ENCODE measurements at regions not wholly inside any gene's neighbourhood (a gene's known extent, or its start where the extent isn't known, plus 50 kb on each side); places are given as distances from the start of the nearest gene placed in this dataset.

DNA sequence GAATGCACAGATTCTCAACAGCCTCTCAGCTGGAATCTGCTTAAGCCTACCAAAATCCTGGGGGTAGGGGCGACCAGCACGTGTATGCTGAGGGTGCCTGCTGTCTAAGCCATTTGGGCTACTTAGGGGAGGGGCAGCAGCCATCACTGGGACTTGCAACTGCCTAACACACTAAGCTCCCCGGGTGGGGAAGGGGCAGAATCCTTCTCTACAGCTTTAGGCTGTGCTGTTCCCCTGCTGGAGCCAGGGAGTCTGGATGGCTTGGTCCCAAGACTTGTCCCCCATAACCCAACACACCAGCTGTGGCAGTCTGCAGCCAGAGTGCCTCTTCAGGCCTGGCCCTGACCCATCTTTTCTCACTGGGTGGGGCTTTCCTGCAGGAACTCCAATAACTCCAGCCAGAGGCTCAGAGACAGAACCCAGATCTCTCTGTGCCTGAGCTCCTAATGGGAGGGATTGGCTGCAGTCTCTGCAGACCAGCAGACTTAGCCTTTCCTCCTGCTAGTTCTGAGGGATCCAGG is 305.4 kb upstream of the RND3 start:
- Histone ChIP-seq H3K27me3 (replicated peaks in 1 of 2; ENCODE audit: control insufficient read depth in 2 of 2, extremely low read depth in 1 of 2, insufficient read depth in 2 of 2, low read length in 1 of 2) (no peaks in the 10 kb centered on the region), H3K36me3 (ENCODE audit: control insufficient read depth in 2 of 2, extremely low read depth in 1 of 2, insufficient read depth in 1 of 2, low read length in 1 of 2) (no peaks in the 10 kb centered on the region), H3K4me1 (ENCODE audit: control insufficient read depth in 1 of 2, extremely low read depth in 1 of 2, insufficient read depth in 2 of 2, low read length in 2 of 2) (no peaks in the 10 kb centered on the region), H3K9me3 (no peaks in the 10 kb centered on the region), H3K27ac (ENCODE audit: low read length) (no peak overlapping the region), H3K4me3 (ENCODE audit: control insufficient read depth in 1 of 2, extremely low read depth in 1 of 2, low read length in 1 of 2) (no peak overlapping the region)
- CTCF ChIA-PET, result no interaction called here
- Mint-ChIP-seq H3K9me3 (peaks cover 3 to 9% (median 7%) of the 10 kb centered on the region in 3 donors), H3K27ac (no peak overlapping the region), H3K27me3 (no peaks in the 10 kb centered on the region), H3K36me3 (no peaks in the 10 kb centered on the region), H3K4me1 (no peaks in the 10 kb centered on the region), H3K4me3 (no peak overlapping the region)
- DNase-seq (no peak), ATAC-seq (replicated peaks in 1 of 4) (no peak)
- POLR2A ChIA-PET, result no interaction called here
- 62% methylated on average over 3 of the region's 3 CpGs for WGBS (ENCODE audit: insufficient coverage)

DNA sequence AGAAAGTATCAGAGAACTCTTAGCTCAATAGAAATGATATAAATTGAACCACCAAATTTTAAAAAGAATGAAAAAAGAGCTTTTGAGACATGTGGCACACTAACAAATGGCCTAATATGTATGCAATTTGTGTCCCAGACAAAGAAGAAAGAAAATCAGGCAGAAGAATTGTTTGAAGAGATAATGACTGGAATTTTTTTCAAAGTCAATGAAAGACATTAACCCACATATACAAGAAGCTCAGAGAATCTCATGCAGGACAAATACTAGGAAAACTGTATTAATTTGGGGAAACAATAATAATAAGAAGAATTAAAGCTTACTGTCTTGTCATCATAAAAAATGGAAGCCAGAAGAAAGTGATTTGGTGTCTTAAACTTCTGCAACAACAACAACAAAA is 304.1 kb upstream of the RND3 start:
- ChIA-PET POLR2A (no interaction called here), CTCF (no interaction called here)
- H3K9me3 ChIP-seq, result no peaks in the 10 kb centered on the region
- DNase-seq, result no peak
- H3K27ac ChIP-seq (ENCODE audit: low read length), result no peak overlapping the region
- Mint-ChIP-seq H3K4me3 (no peak overlapping the region), H3K27me3 (no peaks in the 10 kb centered on the region), H3K27ac (no peak overlapping the region), H3K9me3 (peaks cover 3 to 9% (median 7%) of the 10 kb centered on the region in 3 donors), H3K4me1 (no peaks in the 10 kb centered on the region), H3K36me3 (no peaks in the 10 kb centered on the region)
- H3K4me1 ChIP-seq (ENCODE audit: control insufficient read depth in 1 of 2, extremely low read depth in 1 of 2, insufficient read depth in 2 of 2, low read length in 2 of 2), result no peaks in the 10 kb centered on the region
- H3K4me3 ChIP-seq (ENCODE audit: control insufficient read depth in 1 of 2, extremely low read depth in 1 of 2, low read length in 1 of 2), result no peak overlapping the region
- H3K36me3 ChIP-seq (ENCODE audit: control insufficient read depth in 2 of 2, extremely low read depth in 1 of 2, insufficient read depth in 1 of 2, low read length in 1 of 2), result no peaks in the 10 kb centered on the region
- H3K27me3 ChIP-seq (replicated peaks in 1 of 2; ENCODE audit: control insufficient read depth in 2 of 2, extremely low read depth in 1 of 2, insufficient read depth in 2 of 2, low read length in 1 of 2), result no peaks in the 10 kb centered on the region
- ATAC-seq (replicated peaks in 1 of 4), result no peak

DNA sequence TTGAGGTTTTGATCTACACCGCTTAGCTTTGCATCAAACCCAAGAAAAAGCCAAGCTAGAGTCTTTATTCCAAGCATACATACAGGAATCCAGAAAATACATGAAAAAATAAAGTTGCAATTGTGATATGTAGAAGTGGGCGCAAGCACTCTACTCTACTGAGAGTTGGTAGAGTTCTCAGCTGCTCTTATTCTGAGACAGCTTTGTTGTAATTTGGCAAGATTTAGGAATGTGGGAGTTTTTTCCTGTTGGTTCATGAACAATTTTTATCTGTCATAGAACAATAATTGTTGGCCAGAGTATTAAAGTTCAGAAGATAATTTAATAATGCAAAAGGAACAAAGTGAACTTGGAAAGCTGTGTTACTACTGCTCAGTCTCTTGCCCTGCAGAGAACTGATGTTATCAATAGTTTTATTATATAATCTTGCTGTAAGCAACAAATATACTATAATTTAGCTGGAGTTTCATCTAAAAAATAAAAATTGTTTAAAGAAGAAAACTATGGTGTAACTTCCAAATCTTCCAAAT is 302.0 kb upstream of the RND3 start:
- no peak for ATAC-seq (replicated peaks in 1 of 4)

DNA sequence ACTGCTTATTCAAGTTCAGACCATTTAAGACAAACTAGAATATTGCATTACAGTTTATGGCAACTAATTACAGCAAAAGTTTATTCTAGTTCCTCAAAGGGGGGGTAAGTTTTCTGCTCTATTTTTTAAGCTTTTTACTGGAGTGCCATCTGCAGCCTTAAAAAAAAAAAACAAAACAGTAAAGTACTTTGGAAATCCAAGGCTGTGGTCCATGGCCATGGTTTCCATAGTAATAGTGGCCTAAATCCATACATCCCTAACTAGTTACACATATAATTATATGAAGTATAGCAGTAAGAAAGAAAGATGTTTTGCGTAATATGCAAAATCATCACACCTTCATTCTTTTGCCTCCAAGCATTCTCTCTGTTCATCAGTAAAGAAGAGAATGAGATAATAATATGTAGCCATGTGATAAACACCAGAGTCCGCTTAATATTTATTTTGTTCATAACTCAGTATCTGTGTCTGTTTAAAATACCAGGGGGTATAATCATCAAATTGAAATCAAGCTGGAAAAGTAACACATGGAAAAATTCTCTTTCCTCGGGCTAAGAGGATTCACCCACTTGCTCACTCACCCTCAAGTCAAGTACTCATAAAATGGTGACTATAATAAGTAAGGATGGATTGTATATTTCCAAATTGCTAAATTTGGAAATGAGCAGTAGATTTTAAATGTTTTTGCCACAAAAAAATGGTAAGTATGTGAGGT is 301.1 kb upstream of the RND3 start:
- peaks cover 0 to 7% (median 3%) of the 10 kb centered on the region in 3 donors for H3K9me3 Mint-ChIP-seq
- ChIA-PET CTCF (no interaction called here), POLR2A (no interaction called here)
- no peaks in the 10 kb centered on the region for H3K27me3 ChIP-seq (replicated peaks in 1 of 2; ENCODE audit: control insufficient read depth in 2 of 2, extremely low read depth in 1 of 2, insufficient read depth in 2 of 2, low read length in 1 of 2)
- H3K4me3 ChIP-seq (ENCODE audit: control insufficient read depth in 1 of 2, extremely low read depth in 1 of 2, low read length in 1 of 2), result no peak overlapping the region
- no peak for DNase-seq
- no peaks in the 10 kb centered on the region for H3K4me1 Mint-ChIP-seq
- no peak overlapping the region for H3K27ac ChIP-seq (ENCODE audit: low read length)
- no peaks in the 10 kb centered on the region for H3K9me3 ChIP-seq
- no peak overlapping the region for H3K4me3 Mint-ChIP-seq
- no peaks in the 10 kb centered on the region for H3K27me3 Mint-ChIP-seq
- H3K36me3 Mint-ChIP-seq, result no peaks in the 10 kb centered on the region
- H3K4me1 ChIP-seq (ENCODE audit: control insufficient read depth in 1 of 2, extremely low read depth in 1 of 2, insufficient read depth in 2 of 2, low read length in 2 of 2), result no peaks in the 10 kb centered on the region
- no peaks in the 10 kb centered on the region for H3K36me3 ChIP-seq (ENCODE audit: control insufficient read depth in 2 of 2, extremely low read depth in 1 of 2, insufficient read depth in 1 of 2, low read length in 1 of 2)
- H3K27ac Mint-ChIP-seq, result no peak overlapping the region
- WGBS (ENCODE audit: insufficient coverage), result no CpG with 5 or more reads among the region's 3 CpGs
- no peak for ATAC-seq (replicated peaks in 1 of 4)

More for the DNA sequence above, 302.0 kb upstream of the RND3 start:
- ChIA-PET CTCF (no interaction called here), POLR2A (interaction anchor here in 1 of 2 donors (0.6 kb wide), 1 partner anchor 11 kb away, joined by 3 read pairs; no protein-coding TSS in a partner anchor)
- H3K9me3 Mint-ChIP-seq, result peaks cover under 1 to 7% (median 3%) of the 10 kb centered on the region in 3 donors
- no peak overlapping the region for H3K4me3 Mint-ChIP-seq
- Histone ChIP-seq H3K27me3 (replicated peaks in 1 of 2; ENCODE audit: control insufficient read depth in 2 of 2, extremely low read depth in 1 of 2, insufficient read depth in 2 of 2, low read length in 1 of 2) (no peaks in the 10 kb centered on the region), H3K9me3 (no peaks in the 10 kb centered on the region), H3K36me3 (ENCODE audit: control insufficient read depth in 2 of 2, extremely low read depth in 1 of 2, insufficient read depth in 1 of 2, low read length in 1 of 2) (no peaks in the 10 kb centered on the region), H3K4me3 (ENCODE audit: control insufficient read depth in 1 of 2, extremely low read depth in 1 of 2, low read length in 1 of 2) (no peak overlapping the region), H3K27ac (ENCODE audit: low read length) (no peak overlapping the region), H3K4me1 (ENCODE audit: control insufficient read depth in 1 of 2, extremely low read depth in 1 of 2, insufficient read depth in 2 of 2, low read length in 2 of 2) (no peaks in the 10 kb centered on the region)
- no CpG with 5 or more reads among the region's 2 CpGs for WGBS (ENCODE audit: insufficient coverage)
- H3K27ac Mint-ChIP-seq, result no peak overlapping the region
- no peaks in the 10 kb centered on the region for H3K36me3 Mint-ChIP-seq
- H3K27me3 Mint-ChIP-seq, result no peaks in the 10 kb centered on the region
- no peaks in the 10 kb centered on the region for H3K4me1 Mint-ChIP-seq
- DNase-seq, result no peak

DNA sequence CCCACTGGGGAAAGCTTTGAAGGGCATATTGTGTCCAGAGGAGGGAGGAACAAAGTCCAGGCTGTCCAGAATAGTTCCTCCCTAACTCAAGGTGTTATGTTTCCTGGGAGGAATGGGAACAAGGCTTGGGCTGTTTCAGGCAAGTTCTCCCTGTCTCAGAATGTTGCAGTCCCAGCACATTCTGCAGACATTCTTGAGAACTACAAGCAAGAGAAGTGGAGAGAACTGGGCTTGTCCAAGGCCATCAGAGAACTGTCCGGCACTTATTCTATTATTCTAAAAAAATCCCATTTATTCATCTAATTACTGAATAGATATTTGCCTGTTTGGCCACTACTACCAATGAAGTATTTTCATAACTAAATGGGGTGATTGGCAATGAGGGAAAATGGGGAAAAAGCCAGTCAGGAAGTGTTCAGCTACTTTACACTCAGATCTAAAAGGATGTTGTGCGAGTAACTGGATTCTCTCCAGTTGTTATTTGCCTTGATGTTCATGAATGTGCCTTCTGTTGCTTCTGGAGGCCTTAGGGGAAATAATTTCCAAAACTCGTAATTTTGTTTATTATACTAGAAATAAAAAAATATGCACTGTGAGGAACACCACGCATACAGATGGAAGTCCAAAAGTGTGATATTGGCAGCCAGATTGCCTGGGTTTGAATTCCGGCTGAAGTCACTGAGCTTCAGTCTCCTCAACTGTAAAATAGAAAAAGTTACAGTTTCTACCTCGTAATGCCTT is 300.1 kb upstream of the RND3 start:
- H3K4me3 ChIP-seq (ENCODE audit: control insufficient read depth in 1 of 2, extremely low read depth in 1 of 2, low read length in 1 of 2), result no peak overlapping the region
- Mint-ChIP-seq H3K27me3 (no peaks in the 10 kb centered on the region), H3K9me3 (peaks cover 0 to 7% (median 3%) of the 10 kb centered on the region in 3 donors), H3K36me3 (no peaks in the 10 kb centered on the region), H3K4me3 (no peak overlapping the region), H3K27ac (no peak overlapping the region), H3K4me1 (no peaks in the 10 kb centered on the region)
- H3K36me3 ChIP-seq (ENCODE audit: control insufficient read depth in 2 of 2, extremely low read depth in 1 of 2, insufficient read depth in 1 of 2, low read length in 1 of 2), result no peaks in the 10 kb centered on the region
- CTCF ChIA-PET, result no interaction called here
- ATAC-seq (replicated peaks in 1 of 4) (no peak), DNase-seq (no peak)
- no peaks in the 10 kb centered on the region for H3K4me1 ChIP-seq (ENCODE audit: control insufficient read depth in 1 of 2, extremely low read depth in 1 of 2, insufficient read depth in 2 of 2, low read length in 2 of 2)
- H3K27ac ChIP-seq (ENCODE audit: low read length), result no peak overlapping the region
- POLR2A ChIA-PET, result no interaction called here
- no peaks in the 10 kb centered on the region for H3K9me3 ChIP-seq
- WGBS (ENCODE audit: insufficient coverage), result no CpG with 5 or more reads among the region's 6 CpGs
- H3K27me3 ChIP-seq (replicated peaks in 1 of 2; ENCODE audit: control insufficient read depth in 2 of 2, extremely low read depth in 1 of 2, insufficient read depth in 2 of 2, low read length in 1 of 2), result no peaks in the 10 kb centered on the region

DNA sequence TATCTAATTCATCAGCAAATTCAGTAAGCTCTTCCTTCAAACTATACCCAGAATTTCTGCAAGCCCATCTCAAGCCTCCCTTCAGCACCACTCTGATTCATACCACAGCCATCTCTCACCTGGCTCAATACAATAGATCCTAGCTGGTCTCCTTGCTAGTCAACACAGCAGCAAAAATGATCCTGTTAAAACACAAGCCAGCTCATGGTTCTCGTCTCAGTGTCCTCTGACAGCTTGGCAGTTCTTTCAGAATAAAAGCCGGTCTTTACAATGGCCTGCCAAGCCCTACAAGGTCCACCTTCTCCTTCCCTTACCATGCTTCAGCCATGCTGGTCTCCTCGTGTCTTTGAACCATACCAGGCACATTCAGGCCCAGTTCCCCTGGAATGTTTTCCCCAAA is 296.9 kb upstream of the RND3 start:
- ATAC-seq (replicated peaks in 1 of 4), result no peak
- DNase-seq, result no peak
- ChIA-PET POLR2A (no interaction called here), CTCF (no interaction called here)
- H3K27ac ChIP-seq (ENCODE audit: low read length), result no peak overlapping the region
- no peaks in the 10 kb centered on the region for H3K27me3 Mint-ChIP-seq
- H3K4me3 Mint-ChIP-seq, result no peak overlapping the region
- no peaks in the 10 kb centered on the region for H3K36me3 ChIP-seq (ENCODE audit: control insufficient read depth in 2 of 2, extremely low read depth in 1 of 2, insufficient read depth in 1 of 2, low read length in 1 of 2)
- H3K4me1 Mint-ChIP-seq, result no peaks in the 10 kb centered on the region
- WGBS (ENCODE audit: insufficient coverage), result 59% methylated on average over 3 of the region's 3 CpGs
- H3K36me3 Mint-ChIP-seq, result no peaks in the 10 kb centered on the region
- H3K27ac Mint-ChIP-seq, result no peak overlapping the region
- no peak overlapping the region for H3K4me3 ChIP-seq (ENCODE audit: control insufficient read depth in 1 of 2, extremely low read depth in 1 of 2, low read length in 1 of 2)
- H3K9me3 Mint-ChIP-seq, result no peaks in the 10 kb centered on the region
- no peaks in the 10 kb centered on the region for H3K27me3 ChIP-seq (replicated peaks in 1 of 2; ENCODE audit: control insufficient read depth in 2 of 2, extremely low read depth in 1 of 2, insufficient read depth in 2 of 2, low read length in 1 of 2)
- no peaks in the 10 kb centered on the region for H3K4me1 ChIP-seq (ENCODE audit: control insufficient read depth in 1 of 2, extremely low read depth in 1 of 2, insufficient read depth in 2 of 2, low read length in 2 of 2)
- no peaks in the 10 kb centered on the region for H3K9me3 ChIP-seq

All from T-cell (primary cell).